GM12878 (cell line): ENCODE measurements at regions not wholly inside any gene's neighbourhood (a gene's known extent, or its start where the extent isn't known, plus 50 kb on each side); places are given as distances from the start of the nearest gene placed in this dataset.

ENCODE experiments used
- ATAC-seq: fragments of 200-7000 bp; cut with Tn5 transposase; 3 replicates; pipeline ENCODE4 v1.9.1; 2020; ENCODE audit warnings: mild to moderate bottlenecking, moderate library complexity
- BruUV-seq: library from RNA; stranded (reverse); fragments of 400-500 nt; replicated peaks from 2 replicates; lab custom pipeline; 2021; lab: Mats Ljungman, UMichigan
- CTCF ChIA-PET: fragments of 300-600 bp; sonication (Branson Sonifier 250); formaldehyde crosslinking; extraction: SDS; loops from one replicate; lab custom pipeline; 2021; ENCODE audit warnings: inconsistent platforms; lab: Yijun Ruan, JAX
- POLR2A ChIA-PET: fragments of 350-600 bp; formaldehyde crosslinking; extraction: SDS; loops from one replicate; lab custom pipeline; 2021; ENCODE audit warnings: inconsistent platforms; lab: Charles Lee
- RAD21 ChIA-PET: fragments of 300-600 bp; sonication (Branson Sonifier 250); formaldehyde crosslinking; loops from one replicate; lab custom pipeline; 2023; ENCODE audit warnings: antibody characterized with exemption; ENCODE audit not compliant: unreplicated experiment; lab: Charles Lee
- SMC1A ChIA-PET: fragments of 300-600 bp; sonication (Branson Sonifier 250); formaldehyde crosslinking; loops from one replicate; lab custom pipeline; 2023; ENCODE audit not compliant: unreplicated experiment, uncharacterized antibody; lab: Charles Lee
- DNase-seq: peaks from one replicate; pipeline ENCODE4 v3.0.0-alpha.2; 2011; ENCODE audit warnings: low read depth, low spot score
- FAIRE-seq: peaks from 3 replicates; lab custom pipeline; 2011; peaks lifted over from hg19 to GRCh38; lab: Jason Lieb, UNC
- H2AFZ ChIP-seq: 2 replicates; pipeline ENCODE4 v1.6.0; 2011; ENCODE audit warnings: low read depth, low read length, control low read depth; ENCODE audit not compliant: control insufficient read depth
- H3K27ac ChIP-seq: 2 replicates; pipeline ENCODE4 v1.5.1; 2011; ENCODE audit warnings: control low read depth; ENCODE audit not compliant: control insufficient read depth, insufficient read depth
- H3K27me3 ChIP-seq, 2 experiments: replicated peaks in 1 of 2; 2 replicates each; pipeline versions ENCODE4 v1.6.0 to v1.6.1; 2011; ENCODE audit warnings: low read length in 1 of 2; ENCODE audit not compliant: control insufficient read depth in 2 of 2, insufficient read depth in 2 of 2
- H3K36me3 ChIP-seq, 2 experiments: 2 replicates each; pipeline ENCODE4 v1.5.1; 2011; ENCODE audit warnings: low read length in 1 of 2; ENCODE audit not compliant: control insufficient read depth in 2 of 2, insufficient read depth in 2 of 2
- H3K4me1 ChIP-seq: 2 replicates; pipeline ENCODE4 v1.6.1; 2011; ENCODE audit warnings: mild to moderate bottlenecking, low read length, moderate library complexity, mixed read lengths; ENCODE audit not compliant: control insufficient read depth, insufficient read depth
- H3K4me2 ChIP-seq: 2 replicates; pipeline ENCODE4 v1.6.0; 2011; ENCODE audit warnings: control low read depth; ENCODE audit not compliant: control insufficient read depth, insufficient read depth
- H3K4me3 ChIP-seq: fragments of 200-600 bp; sonication (generic); 2 replicates; pipeline ENCODE4 v1.5.1; 2016
- H3K79me2 ChIP-seq: 2 replicates; pipeline ENCODE4 v1.6.0; 2011; ENCODE audit warnings: low read length; ENCODE audit not compliant: control insufficient read depth, insufficient read depth
- H3K9ac ChIP-seq: 2 replicates; pipeline ENCODE4 v1.8.0; 2011; ENCODE audit warnings: low read length, control low read depth, mixed read lengths; ENCODE audit not compliant: control insufficient read depth, insufficient read depth
- H3K9me3 ChIP-seq: replicated peaks from 3 replicates; pipeline ENCODE4 v1.5.1; 2011; ENCODE audit warnings: mild to moderate bottlenecking, low read length; ENCODE audit not compliant: control insufficient read depth, insufficient read depth
- H4K20me1 ChIP-seq: 2 replicates; pipeline ENCODE4 v1.6.0; 2011; ENCODE audit not compliant: control insufficient read depth, insufficient read depth
- BCL11A ChIP-seq: IDR thresholded peaks from 2 replicates; pipeline ENCODE4 v1.6.1; 2011; ENCODE audit warnings: low read depth, low read length
- BMI1 ChIP-seq: fragments of 450-650 bp; IDR thresholded peaks from 2 replicates; pipeline ENCODE4 v1.6.1; 2016; ENCODE audit warnings: mild to moderate bottlenecking, moderate library complexity, borderline replicate concordance
- CBX5 ChIP-seq: sonication (generic); IDR thresholded peaks from 2 replicates; pipeline ENCODE4 v1.6.1; 2016; ENCODE audit warnings: low read depth, moderate library complexity, mild to moderate bottlenecking, inconsistent platforms
- EED ChIP-seq: sonication (generic); IDR thresholded peaks from 2 replicates; pipeline ENCODE4 v1.6.1; 2016; ENCODE audit warnings: antibody characterized with exemption, low read depth
- FOXM1 ChIP-seq: IDR thresholded peaks from 2 replicates; pipeline ENCODE4 v1.6.1; 2012; ENCODE audit warnings: low read depth, mild to moderate bottlenecking, inconsistent platforms, low read length, moderate library complexity
- HCFC1 ChIP-seq: fragments of 150-350 bp; IDR thresholded peaks from 2 replicates; pipeline ENCODE4 v1.6.1; 2014; ENCODE audit warnings: low read length
- KDM1A ChIP-seq: fragments of 200-600 bp; sonication (generic); IDR thresholded peaks from 2 replicates; pipeline ENCODE4 v1.6.1; 2016; ENCODE audit warnings: borderline replicate concordance
- NR2F1 ChIP-seq: fragments of 450-650 bp; conservative IDR thresholded peaks from 2 replicates; pipeline ENCODE4 v1.6.1; 2017; ENCODE audit warnings: mild to moderate bottlenecking
- PAX8 ChIP-seq: fragments of 450-650 bp; IDR thresholded peaks from 2 replicates; pipeline ENCODE4 v1.6.1; 2017; ENCODE audit warnings: mild to moderate bottlenecking, moderate library complexity
- POLR2AphosphoS5 ChIP-seq: IDR thresholded peaks from 2 replicates; pipeline ENCODE4 v1.6.1; 2011; ENCODE audit warnings: mild to moderate bottlenecking, low read length, inconsistent platforms
- RAD21 ChIP-seq: IDR thresholded peaks from 2 replicates; pipeline ENCODE4 v1.6.1; 2011; ENCODE audit warnings: mild to moderate bottlenecking, low read depth, low read length, moderate library complexity; ENCODE audit not compliant: insufficient read depth
- RB1 ChIP-seq: fragments of 450-650 bp; formaldehyde crosslinking; IDR thresholded peaks from 2 replicates; pipeline ENCODE4 v1.6.1; 2017; ENCODE audit warnings: mild to moderate bottlenecking, borderline replicate concordance
- SMC3 ChIP-seq: IDR thresholded peaks from 2 replicates; pipeline ENCODE4 v1.6.1; 2011; ENCODE audit warnings: low read length, improper control_type of control experiment, borderline replicate concordance
- STAT3 ChIP-seq: IDR thresholded peaks from 2 replicates; pipeline ENCODE4 v1.6.1; 2011; ENCODE audit warnings: low read depth, low read length, improper control_type of control experiment
- ZBED1 ChIP-seq: IDR thresholded peaks from 2 replicates; pipeline ENCODE4 v1.6.1; 2016; ENCODE audit warnings: borderline replicate concordance
- whole genome bisulfite sequencing: methylation state at CpG from one replicate; pipeline ENCODE4 v1.1.6; 2016; ENCODE audit warnings: low lambda C conversion rate; ENCODE audit not compliant: insufficient replicate concordance, insufficient coverage; ENCODE audit errors: missing lambda C conversion rate; 5-methylcytosine and 5-hydroxymethylcytosine counted together
- in situ Hi-C: fragments of 300-500 bp; cut with MboI; formaldehyde crosslinking; loops from 9 replicates; pipeline ENCODE4 v1.14.3; 2018; ENCODE audit warnings: mixed read lengths
- intact Hi-C: fragments of 100-400 bp; cut with micrococcal nuclease; formaldehyde crosslinking; loops from one replicate; pipeline ENCODE4 v1.14.2; 2022; ENCODE audit not compliant: unreplicated experiment
- TF ChIP-seq, protein P1 (sequence below): fragments of 450-650 bp; IDR thresholded peaks from 2 replicates; pipeline ENCODE4 v1.6.1; 2017; ENCODE audit warnings: mild to moderate bottlenecking, moderate library complexity
- TF ChIP-seq, protein P2 (sequence below): fragments of 450-650 bp; IDR thresholded peaks from 2 replicates; pipeline ENCODE4 v1.6.1; 2017; ENCODE audit warnings: mild to moderate bottlenecking, moderate library complexity
- TF ChIP-seq, protein P3 (sequence below): IDR thresholded peaks from 2 replicates; pipeline ENCODE4 v1.6.1; 2011; ENCODE audit warnings: low read depth, mild to moderate bottlenecking, low read length, moderate library complexity, borderline replicate concordance; ENCODE audit errors: extremely low read depth

DNA sequence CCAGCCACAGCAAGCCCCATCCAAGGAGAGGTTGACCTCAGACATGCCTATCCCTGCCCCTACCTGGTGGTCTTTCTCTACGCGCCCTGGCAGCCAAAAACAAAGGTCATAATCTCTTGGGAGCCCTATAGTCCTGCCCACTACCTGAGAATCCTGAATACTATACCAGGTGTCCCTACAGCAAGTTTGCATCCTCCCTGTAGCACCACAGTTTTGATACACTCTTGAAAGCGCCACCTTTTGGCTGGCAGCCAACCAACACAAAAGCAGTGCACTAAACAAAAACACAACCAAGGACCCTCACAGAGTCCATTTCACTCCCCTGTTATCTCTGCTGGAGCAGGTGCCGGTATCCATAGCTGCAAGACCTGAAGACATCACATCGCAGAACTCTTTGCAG lies 523.8 kb upstream of the CPEB2 start (continued):
- TF ChIP-seq, protein P1, sequence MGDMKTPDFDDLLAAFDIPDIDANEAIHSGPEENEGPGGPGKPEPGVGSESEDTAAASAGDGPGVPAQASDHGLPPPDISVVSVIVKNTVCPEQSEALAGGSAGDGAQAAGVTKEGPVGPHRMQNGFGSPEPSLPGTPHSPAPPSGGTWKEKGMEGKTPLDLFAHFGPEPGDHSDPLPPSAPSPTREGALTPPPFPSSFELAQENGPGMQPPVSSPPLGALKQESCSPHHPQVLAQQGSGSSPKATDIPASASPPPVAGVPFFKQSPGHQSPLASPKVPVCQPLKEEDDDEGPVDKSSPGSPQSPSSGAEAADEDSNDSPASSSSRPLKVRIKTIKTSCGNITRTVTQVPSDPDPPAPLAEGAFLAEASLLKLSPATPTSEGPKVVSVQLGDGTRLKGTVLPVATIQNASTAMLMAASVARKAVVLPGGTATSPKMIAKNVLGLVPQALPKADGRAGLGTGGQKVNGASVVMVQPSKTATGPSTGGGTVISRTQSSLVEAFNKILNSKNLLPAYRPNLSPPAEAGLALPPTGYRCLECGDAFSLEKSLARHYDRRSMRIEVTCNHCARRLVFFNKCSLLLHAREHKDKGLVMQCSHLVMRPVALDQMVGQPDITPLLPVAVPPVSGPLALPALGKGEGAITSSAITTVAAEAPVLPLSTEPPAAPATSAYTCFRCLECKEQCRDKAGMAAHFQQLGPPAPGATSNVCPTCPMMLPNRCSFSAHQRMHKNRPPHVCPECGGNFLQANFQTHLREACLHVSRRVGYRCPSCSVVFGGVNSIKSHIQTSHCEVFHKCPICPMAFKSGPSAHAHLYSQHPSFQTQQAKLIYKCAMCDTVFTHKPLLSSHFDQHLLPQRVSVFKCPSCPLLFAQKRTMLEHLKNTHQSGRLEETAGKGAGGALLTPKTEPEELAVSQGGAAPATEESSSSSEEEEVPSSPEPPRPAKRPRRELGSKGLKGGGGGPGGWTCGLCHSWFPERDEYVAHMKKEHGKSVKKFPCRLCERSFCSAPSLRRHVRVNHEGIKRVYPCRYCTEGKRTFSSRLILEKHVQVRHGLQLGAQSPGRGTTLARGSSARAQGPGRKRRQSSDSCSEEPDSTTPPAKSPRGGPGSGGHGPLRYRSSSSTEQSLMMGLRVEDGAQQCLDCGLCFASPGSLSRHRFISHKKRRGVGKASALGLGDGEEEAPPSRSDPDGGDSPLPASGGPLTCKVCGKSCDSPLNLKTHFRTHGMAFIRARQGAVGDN: no peak

DNA sequence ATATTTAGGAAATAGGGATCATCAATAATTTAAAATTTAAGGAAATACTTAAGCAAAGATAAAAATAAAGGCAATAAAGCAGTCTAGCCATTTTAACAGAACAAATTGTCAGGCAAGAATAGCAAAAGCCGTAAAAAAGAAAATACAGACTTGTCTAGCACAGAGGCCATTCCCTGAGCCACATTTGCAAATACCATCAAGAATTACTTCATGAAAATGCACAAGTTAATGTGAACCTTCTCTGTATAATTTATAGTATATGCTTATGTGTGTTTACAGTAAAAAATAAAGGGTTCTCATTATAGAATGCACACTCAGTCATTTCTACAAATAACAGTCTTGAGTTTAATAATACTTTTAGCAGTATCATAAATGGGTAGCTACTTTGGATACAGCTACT lies 505.9 kb upstream of the CPEB2 start:
- H3K9ac ChIP-seq: no peak overlapping the region
- no peaks in the 10 kb centered on the region for H3K79me2 ChIP-seq
- no peak for ATAC-seq
- BruUV-seq: no TSS peak
- ChIA-PET POLR2A (no interaction called here), SMC1A (no interaction called here), CTCF (no interaction called here), RAD21 (no interaction called here)
- H4K20me1 ChIP-seq: no peaks in the 10 kb centered on the region
- H3K27me3 ChIP-seq: no peaks in the 10 kb centered on the region
- in situ Hi-C loops: no loop called here
- no peak for FAIRE-seq
- H2AFZ ChIP-seq: no peak overlapping the region
- WGBS: 70% methylated on average over 1 of the region's 1 CpG
- no peaks in the 10 kb centered on the region for H3K36me3 ChIP-seq
- H3K27ac ChIP-seq: no peak overlapping the region
- DNase-seq: no peak
- intact Hi-C loops: no loop called here
- H3K9me3 ChIP-seq: no peaks in the 10 kb centered on the region
- H3K4me3 ChIP-seq: no peak overlapping the region
- no peaks in the 10 kb centered on the region for H3K4me1 ChIP-seq
- no peak overlapping the region for H3K4me2 ChIP-seq
- TF ChIP-seq SMC3 (no peak), KDM1A (no peak), RB1 (no peak), HCFC1 (no peak), ZBED1 (no peak), EED (no peak), CBX5 (no peak), FOXM1 (no peak), STAT3 (no peak), POLR2AphosphoS5 (no peak), RAD21 (no peak), PAX8 (no peak), BCL11A (no peak), NR2F1 (no peak), BMI1 (no peak)
- TF ChIP-seq, protein P2, sequence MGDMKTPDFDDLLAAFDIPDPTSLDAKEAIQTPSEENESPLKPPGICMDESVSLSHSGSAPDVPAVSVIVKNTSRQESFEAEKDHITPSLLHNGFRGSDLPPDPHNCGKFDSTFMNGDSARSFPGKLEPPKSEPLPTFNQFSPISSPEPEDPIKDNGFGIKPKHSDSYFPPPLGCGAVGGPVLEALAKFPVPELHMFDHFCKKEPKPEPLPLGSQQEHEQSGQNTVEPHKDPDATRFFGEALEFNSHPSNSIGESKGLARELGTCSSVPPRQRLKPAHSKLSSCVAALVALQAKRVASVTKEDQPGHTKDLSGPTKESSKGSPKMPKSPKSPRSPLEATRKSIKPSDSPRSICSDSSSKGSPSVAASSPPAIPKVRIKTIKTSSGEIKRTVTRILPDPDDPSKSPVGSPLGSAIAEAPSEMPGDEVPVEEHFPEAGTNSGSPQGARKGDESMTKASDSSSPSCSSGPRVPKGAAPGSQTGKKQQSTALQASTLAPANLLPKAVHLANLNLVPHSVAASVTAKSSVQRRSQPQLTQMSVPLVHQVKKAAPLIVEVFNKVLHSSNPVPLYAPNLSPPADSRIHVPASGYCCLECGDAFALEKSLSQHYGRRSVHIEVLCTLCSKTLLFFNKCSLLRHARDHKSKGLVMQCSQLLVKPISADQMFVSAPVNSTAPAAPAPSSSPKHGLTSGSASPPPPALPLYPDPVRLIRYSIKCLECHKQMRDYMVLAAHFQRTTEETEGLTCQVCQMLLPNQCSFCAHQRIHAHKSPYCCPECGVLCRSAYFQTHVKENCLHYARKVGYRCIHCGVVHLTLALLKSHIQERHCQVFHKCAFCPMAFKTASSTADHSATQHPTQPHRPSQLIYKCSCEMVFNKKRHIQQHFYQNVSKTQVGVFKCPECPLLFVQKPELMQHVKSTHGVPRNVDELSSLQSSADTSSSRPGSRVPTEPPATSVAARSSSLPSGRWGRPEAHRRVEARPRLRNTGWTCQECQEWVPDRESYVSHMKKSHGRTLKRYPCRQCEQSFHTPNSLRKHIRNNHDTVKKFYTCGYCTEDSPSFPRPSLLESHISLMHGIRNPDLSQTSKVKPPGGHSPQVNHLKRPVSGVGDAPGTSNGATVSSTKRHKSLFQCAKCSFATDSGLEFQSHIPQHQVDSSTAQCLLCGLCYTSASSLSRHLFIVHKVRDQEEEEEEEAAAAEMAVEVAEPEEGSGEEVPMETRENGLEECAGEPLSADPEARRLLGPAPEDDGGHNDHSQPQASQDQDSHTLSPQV: no peak
- TF ChIP-seq, protein P3, sequence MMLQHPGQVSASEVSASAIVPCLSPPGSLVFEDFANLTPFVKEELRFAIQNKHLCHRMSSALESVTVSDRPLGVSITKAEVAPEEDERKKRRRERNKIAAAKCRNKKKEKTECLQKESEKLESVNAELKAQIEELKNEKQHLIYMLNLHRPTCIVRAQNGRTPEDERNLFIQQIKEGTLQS: no peak
